SJCRH30 (cell line): ENCODE measurements at regions not wholly inside any gene's neighbourhood (a gene's known extent, or its start where the extent isn't known, plus 50 kb on each side); places are given as distances from the start of the nearest gene placed in this dataset.
A peak's percentile ranks its signal among the peaks of the same experiment; 100 is the strongest.

Experiments used
- DNase-seq, 2 experiments: peaks; one replicate each; pipeline ENCODE4 v3.0.0-alpha.2; 2015 to 2020
- H3K27ac ChIP-seq: fragments of 250-450 bp; sonication (Bioruptor Pico); 2 replicates; pipeline ENCODE4 v1.5.1; 2020; ENCODE audit warnings: mild to moderate bottlenecking, moderate library complexity
- H3K27me3 ChIP-seq: fragments of 250-450 bp; sonication (Bioruptor Pico); 2 replicates; pipeline ENCODE4 v1.5.1; 2020; ENCODE audit warnings: mild to moderate bottlenecking, moderate library complexity
- H3K36me3 ChIP-seq: fragments of 250-450 bp; sonication (Bioruptor Pico); 2 replicates; pipeline ENCODE4 v1.5.1; 2020; ENCODE audit warnings: mild to moderate bottlenecking, moderate library complexity
- H3K4me1 ChIP-seq: fragments of 250-450 bp; sonication (Bioruptor Pico); 2 replicates; pipeline ENCODE4 v1.5.1; 2020; ENCODE audit warnings: mild to moderate bottlenecking, moderate library complexity
- H3K4me3 ChIP-seq: fragments of 250-450 bp; sonication (Bioruptor Pico); 2 replicates; pipeline ENCODE4 v1.5.1; 2020; ENCODE audit warnings: mild to moderate bottlenecking, moderate library complexity
- H3K9me3 ChIP-seq: fragments of 250-450 bp; sonication (Bioruptor Pico); replicated peaks from 2 replicates; pipeline ENCODE4 v1.5.1; 2020; ENCODE audit warnings: mild to moderate bottlenecking, moderate library complexity

GRCh38 chr2:150020221-150020620, 432.6 kb upstream of the MMADHC start:
- Histone ChIP-seq H3K27me3 (no peaks in the 10 kb centered on the region), H3K4me3 (no peak overlapping the region), H3K27ac (no peak overlapping the region), H3K4me1 (peaks cover 6% of the 10 kb centered on the region; the same call in 1 of the 2 replicates), H3K36me3 (no peaks in the 10 kb centered on the region), H3K9me3 (no peaks in the 10 kb centered on the region)
- DNase-seq, result no peak

DNA sequence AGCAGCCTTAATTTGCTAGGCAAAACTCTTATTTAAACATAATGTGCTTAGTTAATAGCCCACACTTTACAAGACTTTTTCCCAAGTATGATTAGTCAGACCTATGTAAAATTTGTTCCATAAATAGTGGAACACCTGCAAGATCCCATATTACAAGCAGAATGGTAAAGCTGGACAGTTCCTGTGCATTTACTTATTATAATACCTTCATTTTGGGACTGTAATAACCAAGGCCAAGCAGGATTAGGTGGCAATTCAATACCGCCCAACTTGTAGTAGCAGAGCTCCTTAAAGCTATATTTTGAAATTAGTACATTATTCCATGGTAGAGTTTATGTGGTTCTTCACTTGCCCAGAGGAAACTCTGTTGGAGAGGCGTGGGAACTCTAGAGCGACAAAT, 431.5 kb upstream of the MMADHC start:
- no peak for DNase-seq
- no peak overlapping the region for H3K4me3 ChIP-seq
- no peaks in the 10 kb centered on the region for H3K36me3 ChIP-seq
- peaks cover 6% of the 10 kb centered on the region; the same call in 1 of the 2 replicates for H3K4me1 ChIP-seq
- H3K27ac ChIP-seq, result no peak overlapping the region
- no peaks in the 10 kb centered on the region for H3K27me3 ChIP-seq
- H3K9me3 ChIP-seq, result no peaks in the 10 kb centered on the region

DNA sequence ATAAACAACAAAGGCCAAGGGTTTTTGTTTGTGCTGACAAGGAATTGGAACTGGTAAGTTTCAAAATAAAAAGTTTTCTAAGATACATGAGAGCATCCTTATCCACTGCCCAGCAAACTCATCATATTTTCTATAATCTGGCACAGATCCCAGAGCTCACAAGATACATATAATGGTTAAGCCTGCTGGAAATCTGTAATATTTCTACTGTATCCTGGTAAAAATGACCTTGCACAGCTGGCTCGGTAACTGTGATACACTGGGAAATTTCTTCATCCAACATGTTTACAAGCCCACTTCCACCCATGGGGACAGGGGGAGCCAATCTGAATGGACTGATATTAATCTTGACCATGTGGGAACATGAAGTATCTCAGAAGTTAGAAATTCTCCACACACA, 425.4 kb upstream of the MMADHC start:
- H3K4me3 ChIP-seq, result no peak overlapping the region
- H3K4me1 ChIP-seq, result no peaks in the 10 kb centered on the region
- no peaks in the 10 kb centered on the region for H3K9me3 ChIP-seq
- peak in 1 of 2 experiments; percentile 24 for DNase-seq
- H3K27ac ChIP-seq, result no peak overlapping the region
- H3K27me3 ChIP-seq, result no peaks in the 10 kb centered on the region
- H3K36me3 ChIP-seq, result no peaks in the 10 kb centered on the region

DNA sequence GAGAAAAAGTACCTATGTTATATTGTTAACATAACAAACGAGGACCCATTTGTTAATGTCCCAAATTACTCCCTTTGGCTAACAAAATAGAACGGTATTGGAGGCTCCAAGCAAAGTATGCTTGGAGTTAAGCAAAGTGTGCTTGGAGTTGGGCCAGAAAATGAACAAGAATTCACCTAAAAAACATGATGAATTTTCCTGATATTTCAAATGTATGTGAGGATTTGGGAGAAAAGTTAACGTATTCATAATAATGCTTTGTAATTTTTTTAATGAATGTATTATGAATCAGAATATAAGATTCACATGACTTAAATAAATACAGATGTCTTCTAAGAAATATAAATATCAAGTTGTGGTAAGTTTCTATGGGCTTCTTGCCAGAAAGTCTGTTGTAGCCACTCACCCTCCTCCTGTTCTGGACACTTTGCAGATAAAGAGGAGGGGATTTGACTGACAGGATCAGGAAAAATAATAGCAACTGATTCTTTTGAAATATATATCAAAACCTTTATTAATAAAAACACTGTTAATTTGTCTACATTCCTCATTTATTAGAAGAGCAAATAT, 423.7 kb upstream of the MMADHC start:
- H3K4me3 ChIP-seq, result no peak overlapping the region
- no peak for DNase-seq
- no peaks in the 10 kb centered on the region for H3K4me1 ChIP-seq
- no peak overlapping the region for H3K27ac ChIP-seq
- no peaks in the 10 kb centered on the region for H3K36me3 ChIP-seq
- H3K9me3 ChIP-seq, result no peaks in the 10 kb centered on the region
- H3K27me3 ChIP-seq, result no peaks in the 10 kb centered on the region

GRCh38 chr2:150008901-150009300, 421.3 kb upstream of the MMADHC start:
- Histone ChIP-seq H3K9me3 (no peaks in the 10 kb centered on the region), H3K36me3 (no peaks in the 10 kb centered on the region), H3K4me3 (no peak overlapping the region), H3K4me1 (no peaks in the 10 kb centered on the region), H3K27me3 (no peaks in the 10 kb centered on the region), H3K27ac (no peak overlapping the region)
- DNase-seq, result no peak

- Histone ChIP-seq H3K27me3 (no peaks in the 10 kb centered on the region), H3K27ac (no peak overlapping the region), H3K9me3 (no peaks in the 10 kb centered on the region), H3K36me3 (no peaks in the 10 kb centered on the region), H3K4me1 (no peaks in the 10 kb centered on the region), H3K4me3 (no peak overlapping the region)
- DNase-seq, result no peak
These were observed 420.3 kb upstream of the MMADHC start for GRCh38 chr2:150007815-150008430.

- H3K4me3 ChIP-seq, result no peak overlapping the region
- no peaks in the 10 kb centered on the region for H3K9me3 ChIP-seq
- no peak overlapping the region for H3K27ac ChIP-seq
- no peaks in the 10 kb centered on the region for H3K4me1 ChIP-seq
- H3K36me3 ChIP-seq, result no peaks in the 10 kb centered on the region
- DNase-seq, result no peak
- H3K27me3 ChIP-seq, result no peaks in the 10 kb centered on the region
These were observed 419.0 kb upstream of the MMADHC start for GRCh38 chr2:150006591-150006990.

- DNase-seq, result no peak
- Histone ChIP-seq H3K27me3 (no peaks in the 10 kb centered on the region), H3K27ac (no peak overlapping the region), H3K4me1 (no peaks in the 10 kb centered on the region), H3K36me3 (no peaks in the 10 kb centered on the region), H3K9me3 (no peaks in the 10 kb centered on the region), H3K4me3 (no peak overlapping the region)
These were observed 416.0 kb upstream of the MMADHC start for GRCh38 chr2:150003544-150003943.

- no peak overlapping the region for H3K4me3 ChIP-seq
- no peak for DNase-seq
- H3K36me3 ChIP-seq, result no peaks in the 10 kb centered on the region
- H3K27ac ChIP-seq, result no peak overlapping the region
- H3K9me3 ChIP-seq, result no peaks in the 10 kb centered on the region
- H3K4me1 ChIP-seq, result no peaks in the 10 kb centered on the region
- no peaks in the 10 kb centered on the region for H3K27me3 ChIP-seq
These were observed 414.2 kb upstream of the MMADHC start for GRCh38 chr2:150001788-150002187.

DNA sequence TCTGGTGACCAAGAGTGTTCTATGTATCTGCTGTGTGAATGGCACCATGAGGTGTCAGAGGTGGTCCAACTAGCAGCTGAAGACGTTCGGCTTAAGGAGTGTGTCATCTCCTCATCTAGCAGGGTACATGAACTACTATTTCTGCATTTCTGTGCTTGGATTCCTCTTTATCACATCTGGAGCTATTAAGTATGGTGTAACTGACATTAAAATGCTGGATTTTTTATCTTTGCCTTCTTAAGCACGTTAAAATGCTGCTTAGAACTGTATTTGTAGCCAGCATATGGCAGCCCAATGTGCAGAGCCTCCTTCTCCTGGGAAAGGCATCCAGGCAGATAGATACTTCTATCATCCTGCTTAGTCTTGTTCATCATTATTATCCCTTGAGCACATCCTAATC, 409.3 kb upstream of the MMADHC start:
- H3K9me3 ChIP-seq, result 0 out of 2 replicates have a peak, but pooled peaks cover 3% of the 10 kb centered on the region
- H3K4me3 ChIP-seq, result no peak overlapping the region
- peaks cover 17% of the 10 kb centered on the region for H3K4me1 ChIP-seq

GRCh38 chr2:149994057-149994728, 406.6 kb upstream of the MMADHC start:
- H3K36me3 ChIP-seq, result no peaks in the 10 kb centered on the region
- 0 out of 2 replicates have a peak, but pooled peaks cover 3% of the 10 kb centered on the region for H3K9me3 ChIP-seq
- no peak overlapping the region for H3K27ac ChIP-seq
- H3K4me1 ChIP-seq, result peaks cover 26% of the 10 kb centered on the region
- no peak overlapping the region for H3K4me3 ChIP-seq
- H3K27me3 ChIP-seq, result no peaks in the 10 kb centered on the region
- DNase-seq, result peak; percentile 73 to 76

More for the DNA sequence above, 409.3 kb upstream of the MMADHC start:
- H3K27me3 ChIP-seq, result no peaks in the 10 kb centered on the region
- no peak for DNase-seq
- H3K36me3 ChIP-seq, result no peaks in the 10 kb centered on the region
- no peak overlapping the region for H3K27ac ChIP-seq

DNA sequence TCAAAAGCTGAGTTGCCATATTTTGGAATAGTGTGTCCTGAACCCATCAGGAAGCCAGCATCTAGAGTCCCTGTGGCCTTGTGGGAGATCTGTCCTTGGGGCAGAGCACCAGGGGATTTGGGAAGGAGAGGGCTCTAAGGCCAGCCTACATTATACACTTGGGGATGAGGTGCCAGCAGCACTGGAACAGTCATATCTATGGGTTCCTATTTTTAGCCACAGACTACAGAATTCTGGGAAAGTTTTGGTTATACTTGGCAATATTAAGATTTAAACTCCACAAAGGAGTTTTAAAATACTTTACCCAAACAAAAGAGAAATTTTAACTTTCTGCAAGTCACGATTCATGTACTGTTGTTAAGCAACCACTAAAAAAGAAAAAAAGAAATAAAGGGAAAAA, 405.7 kb upstream of the MMADHC start:
- Histone ChIP-seq H3K36me3 (no peaks in the 10 kb centered on the region), H3K4me1 (peaks cover 26% of the 10 kb centered on the region), H3K9me3 (0 out of 2 replicates have a peak, but pooled peaks cover 3% of the 10 kb centered on the region), H3K4me3 (no peak overlapping the region), H3K27me3 (no peaks in the 10 kb centered on the region), H3K27ac (no peak overlapping the region)
- no peak for DNase-seq

GRCh38 chr2:149991576-149991975, 404.0 kb upstream of the MMADHC start:
- H3K27ac ChIP-seq, result no peak overlapping the region
- no peak overlapping the region for H3K4me3 ChIP-seq
- DNase-seq, result peak; percentile 53 to 73
- peaks cover 26% of the 10 kb centered on the region for H3K4me1 ChIP-seq
- no peaks in the 10 kb centered on the region for H3K36me3 ChIP-seq
- H3K9me3 ChIP-seq, result 0 out of 2 replicates have a peak, but pooled peaks cover 3% of the 10 kb centered on the region
- no peaks in the 10 kb centered on the region for H3K27me3 ChIP-seq

DNA sequence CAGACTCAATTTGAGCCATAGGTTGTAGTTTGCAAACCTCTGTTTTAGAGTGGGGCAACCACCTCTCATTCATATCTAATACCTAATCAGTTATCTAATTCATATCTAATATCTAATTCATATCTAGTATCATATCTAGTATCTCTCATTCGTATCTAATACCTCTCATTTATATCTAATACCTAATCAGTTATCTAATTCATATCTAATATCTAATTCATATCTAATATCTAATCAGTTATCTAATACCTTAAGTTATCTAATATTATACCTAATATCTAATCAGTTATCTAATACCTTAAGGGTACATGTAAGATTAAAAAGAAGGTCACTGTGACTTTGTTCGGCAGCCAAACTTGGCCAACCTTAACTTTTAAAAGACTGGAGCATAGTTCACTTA, 403.4 kb upstream of the MMADHC start:
- no peaks in the 10 kb centered on the region for H3K27me3 ChIP-seq
- no peak overlapping the region for H3K4me3 ChIP-seq
- H3K27ac ChIP-seq, result no peak overlapping the region
- 0 out of 2 replicates have a peak, but pooled peaks cover 3% of the 10 kb centered on the region for H3K9me3 ChIP-seq
- H3K4me1 ChIP-seq, result peaks cover 26% of the 10 kb centered on the region
- H3K36me3 ChIP-seq, result no peaks in the 10 kb centered on the region
- no peak for DNase-seq

DNA sequence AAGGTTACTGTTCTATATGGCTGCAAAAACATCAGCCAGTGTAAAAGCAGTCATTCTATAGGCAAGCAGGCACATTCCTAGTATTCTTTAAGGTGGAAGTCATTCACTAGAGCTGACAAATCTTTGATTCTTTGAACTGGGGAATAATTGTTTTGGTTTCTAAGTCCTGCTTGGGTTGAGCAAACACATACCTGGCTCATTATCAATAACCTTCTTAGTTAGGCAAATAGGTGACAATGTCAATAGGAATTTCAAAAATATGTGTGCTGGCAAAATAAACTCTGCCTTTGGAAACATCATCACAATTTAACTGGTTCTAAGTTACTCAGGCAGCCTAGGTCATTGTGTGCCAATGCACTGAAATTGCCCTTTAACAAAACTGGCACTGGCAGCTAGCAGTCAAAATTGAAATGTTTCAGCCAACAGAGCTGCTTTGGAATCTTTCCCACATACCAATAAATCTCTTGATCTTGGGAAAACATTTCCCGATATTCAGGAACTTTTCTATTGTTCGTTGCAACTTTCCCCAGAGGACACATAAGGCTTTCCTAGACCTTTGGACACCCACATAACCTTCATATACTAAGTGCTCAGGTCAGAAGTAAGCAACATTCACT, 402.0 kb upstream of the MMADHC start:
- Histone ChIP-seq H3K36me3 (no peaks in the 10 kb centered on the region), H3K27ac (no peak overlapping the region), H3K4me3 (no peak overlapping the region), H3K27me3 (no peaks in the 10 kb centered on the region), H3K4me1 (peaks cover 22% of the 10 kb centered on the region), H3K9me3 (0 out of 2 replicates have a peak, but pooled peaks cover 3% of the 10 kb centered on the region)
- no peak for DNase-seq
